ENCODE measurements at regions not wholly inside any gene's neighbourhood (a gene's known extent, or its start where the extent isn't known, plus 50 kb on each side); places are given as distances from the start of the nearest gene placed in this dataset.
A peak's percentile ranks its signal among the peaks of the same experiment; 100 is the strongest.
"Not testable (repeated sequence)": the region's sequence is repeated elsewhere in the genome, so short reads cannot be mapped to it uniquely, and the experiment has no call there.

DNA sequence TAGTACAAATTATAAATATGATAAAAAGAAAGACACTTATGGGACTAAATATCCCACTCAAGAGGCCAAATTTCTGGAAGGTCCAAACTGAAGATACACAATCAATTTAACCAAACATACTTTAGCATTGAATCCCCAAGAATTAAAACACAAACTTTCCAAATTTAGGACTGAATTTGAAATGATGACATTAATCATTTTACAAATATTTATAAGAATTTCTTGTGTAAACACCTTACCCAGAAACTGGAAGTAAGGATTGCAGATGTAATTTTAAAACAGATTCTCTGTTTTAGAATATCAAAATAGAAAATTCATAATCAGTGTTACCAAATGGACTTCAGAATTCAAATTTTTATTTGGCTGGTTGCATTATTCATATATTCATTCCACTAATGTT lies 588.2 kb upstream of the KCND2 start:
- DNase-seq (ENCODE audit: low read depth), result no peak

DNA sequence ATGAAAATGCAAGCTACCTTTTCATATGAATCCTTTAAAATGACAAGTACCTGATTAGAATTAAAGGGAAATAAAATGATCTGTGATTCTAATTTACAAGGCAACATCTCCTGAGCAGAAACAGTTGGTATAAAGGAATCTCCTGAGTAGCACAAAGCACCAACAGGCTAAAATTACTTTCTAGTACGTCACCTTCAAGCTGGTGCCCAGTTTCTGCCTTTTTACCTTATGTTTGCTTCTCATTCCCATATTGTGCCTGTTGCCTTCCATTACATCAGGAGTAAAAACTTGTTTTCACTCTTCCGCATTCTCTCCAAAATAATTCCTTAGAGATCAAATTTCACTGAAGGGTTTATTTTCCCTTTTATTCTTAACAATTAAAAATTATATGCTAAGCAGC lies 587.1 kb upstream of the KCND2 start:
- DNase-seq (ENCODE audit: low read depth), result no peak

DNA sequence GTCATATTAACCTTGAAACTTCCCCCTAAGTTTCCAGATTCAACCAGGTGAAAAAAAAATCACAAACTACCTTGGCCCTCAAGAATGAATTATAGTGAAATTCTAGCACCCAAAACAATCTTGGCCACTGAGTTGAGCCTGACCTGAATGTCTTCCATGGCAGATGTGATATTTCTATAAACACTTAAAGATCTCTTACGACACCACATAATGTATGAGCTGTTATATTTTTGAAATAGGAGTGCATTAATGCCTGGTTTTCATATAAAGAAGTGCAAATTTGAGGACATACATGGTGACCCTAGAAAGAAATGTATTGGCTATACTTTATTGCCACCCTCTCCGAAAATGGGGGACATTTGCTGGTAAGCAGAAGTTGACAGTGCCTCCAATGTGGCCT lies 584.1 kb upstream of the KCND2 start:
- DNase-seq (ENCODE audit: low read depth), result no peak

DNA sequence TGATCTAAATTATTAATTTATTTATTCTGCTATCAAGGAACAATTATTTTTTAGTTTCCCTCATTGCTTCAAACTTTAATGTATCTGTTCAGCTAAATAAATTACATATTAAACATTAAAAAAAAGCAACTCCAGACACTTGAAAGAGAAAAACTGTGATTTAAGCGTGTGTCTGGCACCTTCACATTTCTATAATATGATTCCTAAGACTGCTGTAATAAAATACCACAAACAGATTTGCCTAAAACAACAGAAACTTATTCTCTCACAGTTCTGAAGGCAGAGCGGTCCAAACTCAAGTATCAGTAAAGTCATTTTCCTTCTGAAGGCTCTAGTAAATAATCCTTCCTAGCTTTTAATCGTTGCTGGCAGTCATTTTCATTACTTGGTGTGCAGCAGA lies 580.4 kb upstream of the KCND2 start:
- no peak for DNase-seq (ENCODE audit: low read depth)

DNA sequence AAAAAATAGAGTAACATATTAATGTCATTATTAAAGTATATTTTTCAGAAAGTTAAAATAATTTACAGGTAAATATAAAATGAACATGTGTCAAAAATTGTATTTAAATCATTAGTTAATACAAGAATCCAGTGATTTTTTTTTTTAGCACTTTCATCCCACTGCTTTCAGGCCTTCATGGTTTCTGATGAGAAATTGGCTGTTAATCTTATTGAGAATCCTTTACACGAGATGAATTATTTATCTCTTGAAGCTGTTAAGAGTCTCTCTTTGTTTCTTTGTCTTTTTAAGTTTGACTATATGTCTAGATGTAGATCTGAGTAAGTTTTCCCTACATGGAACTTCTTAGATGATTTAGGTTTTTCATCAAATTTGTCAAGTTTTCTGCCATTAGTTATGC lies 578.5 kb upstream of the KCND2 start:
- peak; percentile 7 for DNase-seq (ENCODE audit: low read depth)

DNA sequence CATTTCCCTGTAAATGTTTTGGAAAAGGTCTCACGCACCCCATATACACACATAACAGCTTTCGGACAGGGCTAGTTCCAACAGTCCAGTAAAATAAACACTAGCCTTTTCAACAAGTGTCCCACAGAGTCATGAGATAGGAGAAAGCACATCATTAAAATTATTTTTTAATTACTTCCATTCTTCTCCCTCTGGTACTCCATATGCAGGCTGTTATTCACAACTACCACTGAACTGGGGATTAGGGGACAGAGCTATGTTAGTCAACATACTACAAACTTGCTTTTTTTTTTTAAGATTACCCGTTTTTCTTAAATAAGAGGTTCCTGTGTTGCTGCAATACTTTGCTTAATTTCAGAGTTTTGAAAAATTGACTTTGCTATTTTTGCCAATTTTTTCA lies 576.6 kb upstream of the KCND2 start:
- DNase-seq (ENCODE audit: low read depth), result no peak

DNA sequence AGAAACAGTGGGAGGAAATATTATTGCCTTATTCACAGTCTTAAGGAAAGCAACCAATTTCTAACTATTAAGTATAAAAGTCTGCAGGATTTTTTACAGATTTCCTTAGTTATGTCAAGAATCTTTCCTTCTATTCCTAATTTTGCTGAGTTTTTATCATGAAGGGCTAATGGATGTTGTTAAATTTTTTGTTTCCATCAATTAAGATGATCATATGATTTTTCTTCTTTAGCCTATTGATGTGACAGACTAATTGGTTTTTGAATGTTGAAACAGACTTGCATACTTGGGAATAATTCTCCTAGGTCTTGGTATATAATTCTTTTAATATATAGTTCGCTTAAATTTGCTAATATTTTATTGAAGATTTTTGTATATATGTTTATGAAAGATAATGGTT lies 569.1 kb upstream of the KCND2 start:
- peak; percentile 4 for DNase-seq (ENCODE audit: low read depth)

DNA sequence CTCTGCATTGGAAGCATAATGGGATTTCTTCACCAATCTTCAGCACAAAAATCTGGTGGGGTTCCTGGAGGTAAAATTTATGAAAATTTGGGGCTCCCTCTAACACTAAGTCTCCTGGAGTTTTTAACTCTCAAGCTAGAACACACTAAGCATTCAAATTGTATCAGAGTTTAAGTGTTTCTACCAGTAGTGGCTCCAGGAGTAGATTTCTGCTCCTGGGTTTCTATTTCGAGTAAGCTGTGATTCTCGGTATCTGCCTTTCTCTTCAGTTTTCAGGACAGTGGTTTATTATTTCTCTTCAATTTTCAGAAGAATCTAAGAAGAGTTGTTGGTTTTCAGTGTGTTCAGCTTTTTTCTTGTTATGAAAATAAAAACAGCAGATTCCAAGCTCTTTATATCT lies 566.4 kb upstream of the KCND2 start:
- no peak for DNase-seq (ENCODE audit: low read depth)

DNA sequence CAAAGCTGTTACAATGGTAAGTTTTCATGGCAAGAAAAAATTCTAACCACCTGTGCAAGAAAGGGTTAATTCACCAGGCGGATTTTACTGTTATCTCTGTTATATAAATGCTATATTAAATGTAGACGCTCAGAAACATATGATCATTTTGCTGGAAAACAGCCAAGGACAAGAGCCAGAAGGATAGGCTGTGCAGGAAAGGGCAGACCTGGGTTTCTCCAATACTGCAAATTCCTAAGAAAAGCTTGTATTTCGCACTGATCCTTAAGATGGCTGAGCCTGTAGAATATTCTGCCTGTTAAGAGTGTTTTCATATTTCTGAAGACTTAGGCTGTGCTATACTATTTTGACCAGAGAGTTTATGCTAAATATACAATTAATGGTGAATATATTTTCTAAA lies 564.1 kb upstream of the KCND2 start:
- DNase-seq (ENCODE audit: low read depth), result no peak

DNA sequence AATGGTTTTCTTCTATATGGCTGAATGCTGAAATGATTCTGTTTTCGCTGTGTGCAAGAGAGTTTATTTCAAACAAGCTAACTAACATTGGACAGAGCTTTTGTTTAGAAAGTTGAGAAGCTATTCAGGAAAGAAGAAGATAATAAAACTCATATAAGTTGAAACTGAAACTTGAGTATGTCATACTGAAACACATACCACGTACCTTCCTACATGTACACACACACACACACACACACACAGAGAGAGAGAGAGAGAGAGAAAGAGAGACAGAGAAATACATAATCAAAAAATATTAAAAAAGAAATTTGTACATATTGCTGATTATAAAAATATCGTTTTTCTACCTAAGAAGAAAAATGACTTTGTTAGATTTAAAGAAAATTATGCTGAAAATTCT lies 561.9 kb upstream of the KCND2 start:
- DNase-seq (ENCODE audit: low read depth), result no peak

DNA sequence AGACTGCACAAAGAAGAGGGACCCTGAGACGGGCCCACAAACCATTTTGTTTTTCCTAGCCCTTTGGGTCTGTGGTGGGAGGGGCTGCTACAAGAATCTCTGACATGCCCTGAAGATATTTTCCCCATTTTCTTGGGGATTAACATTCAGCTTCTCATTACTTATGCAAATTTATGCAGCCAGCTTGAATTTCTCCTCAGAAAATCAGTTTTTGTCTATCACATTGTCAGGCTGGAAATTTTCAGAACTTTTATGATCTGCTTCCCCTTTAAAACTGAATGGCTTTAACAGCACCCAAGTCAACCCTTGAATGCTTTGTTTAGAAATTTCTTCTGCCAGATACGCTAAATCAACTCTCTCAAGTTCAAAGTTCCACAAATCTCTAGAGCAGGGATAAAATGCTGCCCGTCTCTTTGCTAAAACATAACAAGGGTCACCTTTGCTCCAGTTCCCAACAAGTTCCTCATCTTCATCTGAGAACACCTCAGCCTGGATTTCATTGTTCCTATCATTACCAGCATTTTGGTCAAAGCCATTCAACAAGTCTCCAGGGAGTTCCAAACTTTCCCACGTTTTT lies 560.0 kb upstream of the KCND2 start:
- DNase-seq (ENCODE audit: low read depth), result no peak

DNA sequence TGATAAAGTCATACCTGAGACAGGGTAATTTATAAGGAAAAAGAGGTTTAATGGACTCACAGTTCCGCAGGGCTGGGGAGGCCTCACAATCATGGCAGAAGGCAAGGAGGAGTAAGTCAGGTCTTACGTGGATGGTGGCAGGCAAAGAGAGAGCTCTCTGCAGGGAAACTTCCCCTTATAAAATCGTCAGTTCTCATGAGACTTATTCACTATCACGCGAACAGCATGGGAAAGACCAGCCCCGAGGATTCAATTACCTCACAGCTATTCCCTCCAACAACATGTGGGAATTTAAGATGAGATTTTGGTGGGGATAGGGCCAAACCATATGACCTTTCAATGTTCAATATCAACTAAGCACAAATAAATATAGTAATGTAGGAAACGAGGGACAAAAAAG lies 559.4 kb upstream of the KCND2 start:
- DNase-seq (ENCODE audit: low read depth), result no peak

DNA sequence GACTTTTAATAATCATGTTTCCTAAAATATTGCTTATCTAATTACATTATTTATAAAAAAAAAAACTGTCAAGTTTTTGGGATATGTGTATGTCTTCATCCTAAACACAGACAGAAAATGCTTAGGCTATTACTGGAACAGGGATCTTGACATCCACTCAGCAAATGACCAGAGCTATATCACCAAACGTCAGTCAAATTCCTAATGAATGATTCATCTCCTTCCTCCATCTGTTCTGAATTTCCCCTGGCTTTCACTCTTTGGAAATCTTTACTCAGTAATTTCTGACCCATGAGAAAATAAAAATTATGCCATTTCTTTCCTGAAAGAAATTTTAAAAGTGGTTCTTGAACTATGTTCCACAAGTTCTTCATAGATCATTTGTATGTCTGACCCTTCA lies 552.4 kb upstream of the KCND2 start:
- peak; percentile 68 for DNase-seq (ENCODE audit: low read depth)

DNA sequence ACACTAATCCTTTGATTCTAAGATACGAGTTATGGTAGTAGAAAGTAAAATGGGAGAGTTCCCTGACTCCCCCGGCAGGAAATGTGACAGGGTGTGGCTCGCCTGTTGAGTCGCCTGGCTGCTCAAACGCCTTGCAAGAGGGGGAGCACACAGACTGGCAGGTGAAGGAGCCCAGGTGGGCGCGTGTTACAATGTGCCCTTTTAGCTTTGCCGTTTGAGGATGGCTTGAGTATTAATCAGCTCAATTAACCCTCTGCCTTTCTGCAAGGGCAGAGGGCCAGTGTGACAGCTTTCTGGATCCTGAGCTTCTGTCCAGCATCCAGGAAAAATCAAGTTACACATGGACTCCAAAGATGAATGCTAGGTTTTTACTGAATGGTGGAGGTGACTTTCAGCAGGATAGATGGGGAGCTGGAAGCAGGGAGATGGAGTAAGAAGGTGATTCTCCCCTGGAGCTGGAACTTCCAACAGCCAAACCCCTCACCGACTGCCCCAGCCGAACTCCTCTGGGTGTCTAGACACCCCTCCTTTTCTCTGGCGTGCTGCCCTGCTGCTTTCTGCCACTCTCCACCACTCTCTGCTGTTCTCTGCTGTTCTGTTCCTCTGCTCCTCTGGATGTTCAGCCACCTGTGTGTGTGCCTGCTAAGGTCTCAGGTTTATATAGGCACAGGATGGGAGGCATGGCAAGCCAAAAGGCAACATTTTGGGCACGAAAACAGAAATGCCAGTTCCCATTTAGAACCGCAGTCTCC lies 548.8 kb upstream of the KCND2 start:
- no peak for DNase-seq (ENCODE audit: low read depth)

DNA sequence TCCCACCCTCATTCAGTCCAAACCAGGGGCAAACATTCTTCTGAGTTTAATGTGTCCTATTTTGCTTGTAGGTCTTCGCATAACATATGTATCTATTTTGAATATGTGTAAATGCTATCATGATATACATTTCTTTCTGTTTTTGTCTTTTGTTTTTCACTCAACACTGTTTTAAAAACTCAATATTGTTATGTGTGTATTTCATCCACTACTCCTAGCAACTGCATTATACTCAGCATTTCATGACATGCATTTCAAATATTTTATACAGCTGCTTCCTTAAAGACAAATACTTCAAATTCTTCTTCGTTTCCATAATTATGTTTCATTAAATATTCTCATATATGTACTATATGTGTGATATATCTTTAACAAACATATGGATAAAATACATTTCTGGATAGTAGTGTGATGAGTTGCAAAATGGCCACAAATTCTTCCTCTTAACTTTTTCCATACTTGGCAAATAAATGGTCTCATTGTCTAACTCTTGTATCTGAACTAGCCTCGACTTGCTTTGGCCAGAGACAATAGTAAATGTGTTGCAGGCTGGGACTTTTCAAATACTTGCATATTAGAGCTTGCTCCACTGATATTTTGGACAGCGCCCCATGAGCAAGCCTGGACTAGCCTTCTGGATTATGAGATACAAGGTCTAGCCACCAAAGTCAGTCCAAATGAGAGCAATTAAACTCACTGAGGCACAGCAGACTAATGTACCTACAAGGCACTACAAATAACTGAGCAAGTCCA lies 539.7 kb upstream of the KCND2 start:
- peak; percentile 32 for DNase-seq (ENCODE audit: low read depth)

DNA sequence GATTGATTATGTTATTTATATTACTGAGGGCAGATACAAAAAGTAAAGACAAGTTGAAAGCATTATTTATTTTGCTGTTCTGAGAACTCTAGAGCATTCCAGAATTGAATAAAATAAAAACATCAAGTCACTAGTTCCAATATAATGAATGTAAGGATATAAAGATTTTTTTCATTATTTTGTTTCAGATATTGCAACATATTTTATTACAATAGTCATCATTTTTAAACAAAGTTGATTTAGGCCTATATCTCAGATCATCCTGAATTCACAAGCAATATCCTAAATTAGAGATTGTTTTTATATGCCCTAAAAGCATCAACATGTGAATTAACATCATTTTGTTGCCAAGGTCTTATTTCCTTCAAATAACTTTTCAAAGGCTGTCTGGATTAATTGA lies 535.6 kb upstream of the KCND2 start:
- DNase-seq (ENCODE audit: low read depth), result no peak

DNA sequence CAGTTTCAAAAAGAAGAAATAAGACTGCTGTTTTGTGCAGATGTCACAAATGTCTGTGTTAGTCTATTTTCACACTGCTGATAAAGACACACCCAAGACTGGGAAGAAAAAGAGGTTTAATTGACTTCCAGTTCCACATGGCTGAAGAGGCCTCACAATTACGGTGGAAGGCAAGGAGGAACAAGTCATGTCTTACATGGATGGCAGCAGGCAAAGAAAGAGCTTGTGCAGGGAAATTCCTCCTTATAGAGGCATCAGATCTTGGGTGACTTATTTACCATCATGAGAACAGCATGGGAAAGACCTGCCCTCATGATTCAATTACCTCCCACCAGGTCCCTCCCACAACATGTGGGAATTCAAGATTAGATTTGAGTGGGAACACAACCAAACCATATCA lies 527.7 kb upstream of the KCND2 start:
- not testable (repeated sequence) for DNase-seq (ENCODE audit: low read depth)

DNA sequence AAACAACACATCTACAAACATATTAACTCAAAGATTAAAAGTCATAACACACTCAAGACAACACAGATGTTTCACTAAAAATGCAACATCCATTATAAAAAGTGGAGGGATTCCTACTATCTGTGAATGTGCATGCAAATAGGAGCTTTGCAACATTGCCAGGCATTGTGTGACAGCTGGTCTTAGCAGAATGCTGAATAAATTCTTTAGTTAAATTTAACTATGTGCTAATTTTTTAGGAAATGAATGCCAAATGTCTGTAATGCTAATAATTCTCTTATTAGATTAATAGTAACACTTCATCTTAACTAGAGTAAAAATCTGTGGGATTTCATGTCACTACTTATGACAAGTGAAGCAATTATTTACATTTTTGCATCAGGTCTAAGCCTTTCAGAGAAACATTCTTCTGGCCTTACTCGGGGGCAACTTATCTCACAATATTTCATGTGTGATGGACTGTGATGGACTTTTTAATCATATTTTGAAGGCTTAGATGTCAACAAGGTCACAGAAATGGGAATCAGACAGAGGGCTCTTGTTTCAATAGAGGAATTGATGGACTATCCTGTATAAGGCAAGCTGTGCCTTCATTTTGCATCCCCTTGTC lies 524.6 kb upstream of the KCND2 start:
- DNase-seq (ENCODE audit: low read depth), result peak; percentile 5

DNA sequence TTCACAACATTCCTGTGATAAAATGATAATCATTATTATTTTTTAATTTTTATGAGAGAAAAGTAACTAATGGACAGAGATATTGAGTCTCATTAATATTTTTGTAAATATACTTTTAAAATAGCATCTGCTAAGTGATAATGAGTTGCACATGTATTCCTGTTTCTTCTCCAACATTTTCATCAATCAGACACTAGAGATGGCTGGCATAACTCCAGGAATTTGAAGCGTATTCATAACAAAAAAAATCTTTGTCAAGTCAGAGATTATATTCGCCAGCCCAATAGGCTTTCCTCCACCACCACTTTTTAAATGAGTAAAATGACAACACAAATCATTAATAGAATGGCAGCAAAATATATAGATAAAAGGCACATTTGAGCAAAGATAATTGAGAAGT lies 524.0 kb upstream of the KCND2 start:
- DNase-seq (ENCODE audit: low read depth), result peak; percentile 31

DNA sequence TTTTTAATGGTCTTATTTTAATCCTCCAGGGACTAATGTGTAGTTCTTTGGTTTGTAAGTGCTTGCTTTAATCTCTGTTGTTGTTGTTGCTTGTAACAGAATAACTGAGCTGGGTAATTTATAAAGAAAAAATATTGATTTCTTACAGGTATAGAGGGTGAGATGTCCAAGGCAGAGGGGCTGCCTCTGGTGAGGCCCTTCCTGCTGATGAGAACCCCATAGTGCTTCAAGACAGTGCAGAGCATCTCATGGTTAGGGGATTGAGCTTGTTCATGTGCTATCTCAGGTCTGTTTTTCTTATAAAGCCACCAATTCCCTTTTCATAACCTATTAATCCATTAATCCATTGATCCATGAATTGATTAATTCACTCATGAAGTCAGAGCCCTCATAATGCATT lies 516.3 kb upstream of the KCND2 start:
- DNase-seq (ENCODE audit: low read depth), result no peak

DNA sequence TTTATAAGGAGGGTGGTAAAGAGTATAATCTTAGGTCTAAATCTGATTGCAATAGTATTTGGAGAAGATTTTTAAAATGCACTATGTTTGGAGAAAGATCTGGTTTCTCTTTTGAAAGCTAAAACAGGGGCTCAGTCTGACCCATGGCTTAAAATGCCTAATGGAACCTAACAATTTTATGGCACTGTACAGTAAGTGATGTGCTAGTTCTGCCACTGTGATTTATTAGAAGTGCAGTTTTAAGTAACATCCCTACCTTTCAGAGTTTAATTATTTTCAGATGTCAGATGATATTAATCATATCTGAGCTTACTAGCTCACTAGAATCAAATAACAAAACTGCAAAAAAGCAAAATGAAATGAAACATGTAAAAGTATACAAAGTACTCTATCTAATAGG lies 514.7 kb upstream of the KCND2 start:
- DNase-seq (ENCODE audit: low read depth), result no peak

DNA sequence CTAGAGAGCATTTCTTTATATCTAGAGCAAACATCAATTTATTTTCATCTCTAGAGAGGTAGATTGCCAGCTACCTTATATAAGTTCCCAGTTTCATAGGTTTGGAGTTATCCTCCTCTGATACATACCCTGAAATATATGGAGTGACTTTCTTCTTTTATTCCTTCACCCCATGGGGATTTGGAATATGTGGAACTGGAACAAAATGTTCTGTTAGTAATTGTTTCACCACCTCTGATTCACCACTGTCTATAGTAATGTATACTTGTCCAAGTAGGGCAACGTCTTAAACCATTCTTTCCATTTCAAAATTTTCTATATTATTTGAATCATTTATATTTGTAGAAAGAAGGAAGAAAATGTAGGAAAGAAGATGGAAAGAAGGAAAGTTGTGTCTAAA lies 511.2 kb upstream of the KCND2 start:
- no peak for DNase-seq (ENCODE audit: low read depth)
